ENCODE measurements at regions not wholly inside any gene's neighbourhood (a gene's known extent, or its start where the extent isn't known, plus 50 kb on each side); places are given as distances from the start of the nearest gene placed in this dataset.

DNA sequence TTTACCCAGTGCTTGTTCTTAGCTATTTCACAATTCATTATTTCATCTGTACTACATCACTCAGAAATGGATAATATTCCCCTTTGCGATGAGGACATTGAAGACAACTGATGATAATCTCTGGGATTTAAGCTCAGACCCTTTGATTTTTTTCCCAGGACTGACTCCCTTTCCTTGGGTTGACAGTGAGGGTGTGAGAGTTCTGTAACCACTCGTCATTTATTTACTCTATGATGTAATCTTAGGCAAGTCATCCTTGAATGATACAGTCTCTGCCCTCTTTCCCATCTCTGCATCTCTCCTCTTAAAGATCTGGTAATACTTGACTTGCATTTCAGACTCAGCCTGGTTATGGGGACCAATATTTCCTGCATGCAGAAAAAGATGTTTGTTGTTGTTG lies 1041.7 kb downstream of the AGBL1 start (continued):
- TF ChIP-seq BRCA1 (IDR thresholded peaks at IDR 0.05; ENCODE audit: low read depth, low read length), result no peak
- no peak for TF ChIP-seq SIX5 (IDR thresholded peaks at IDR 0.05; ENCODE audit: low read depth, low read length)
- no peak for TF ChIP-seq POLR2A (IDR thresholded peaks at IDR 0.05; ENCODE audit: control extremely low read depth in 1 of 2, low read depth in 2 of 2, low read length in 2 of 2)
- TF ChIP-seq, protein P1, sequence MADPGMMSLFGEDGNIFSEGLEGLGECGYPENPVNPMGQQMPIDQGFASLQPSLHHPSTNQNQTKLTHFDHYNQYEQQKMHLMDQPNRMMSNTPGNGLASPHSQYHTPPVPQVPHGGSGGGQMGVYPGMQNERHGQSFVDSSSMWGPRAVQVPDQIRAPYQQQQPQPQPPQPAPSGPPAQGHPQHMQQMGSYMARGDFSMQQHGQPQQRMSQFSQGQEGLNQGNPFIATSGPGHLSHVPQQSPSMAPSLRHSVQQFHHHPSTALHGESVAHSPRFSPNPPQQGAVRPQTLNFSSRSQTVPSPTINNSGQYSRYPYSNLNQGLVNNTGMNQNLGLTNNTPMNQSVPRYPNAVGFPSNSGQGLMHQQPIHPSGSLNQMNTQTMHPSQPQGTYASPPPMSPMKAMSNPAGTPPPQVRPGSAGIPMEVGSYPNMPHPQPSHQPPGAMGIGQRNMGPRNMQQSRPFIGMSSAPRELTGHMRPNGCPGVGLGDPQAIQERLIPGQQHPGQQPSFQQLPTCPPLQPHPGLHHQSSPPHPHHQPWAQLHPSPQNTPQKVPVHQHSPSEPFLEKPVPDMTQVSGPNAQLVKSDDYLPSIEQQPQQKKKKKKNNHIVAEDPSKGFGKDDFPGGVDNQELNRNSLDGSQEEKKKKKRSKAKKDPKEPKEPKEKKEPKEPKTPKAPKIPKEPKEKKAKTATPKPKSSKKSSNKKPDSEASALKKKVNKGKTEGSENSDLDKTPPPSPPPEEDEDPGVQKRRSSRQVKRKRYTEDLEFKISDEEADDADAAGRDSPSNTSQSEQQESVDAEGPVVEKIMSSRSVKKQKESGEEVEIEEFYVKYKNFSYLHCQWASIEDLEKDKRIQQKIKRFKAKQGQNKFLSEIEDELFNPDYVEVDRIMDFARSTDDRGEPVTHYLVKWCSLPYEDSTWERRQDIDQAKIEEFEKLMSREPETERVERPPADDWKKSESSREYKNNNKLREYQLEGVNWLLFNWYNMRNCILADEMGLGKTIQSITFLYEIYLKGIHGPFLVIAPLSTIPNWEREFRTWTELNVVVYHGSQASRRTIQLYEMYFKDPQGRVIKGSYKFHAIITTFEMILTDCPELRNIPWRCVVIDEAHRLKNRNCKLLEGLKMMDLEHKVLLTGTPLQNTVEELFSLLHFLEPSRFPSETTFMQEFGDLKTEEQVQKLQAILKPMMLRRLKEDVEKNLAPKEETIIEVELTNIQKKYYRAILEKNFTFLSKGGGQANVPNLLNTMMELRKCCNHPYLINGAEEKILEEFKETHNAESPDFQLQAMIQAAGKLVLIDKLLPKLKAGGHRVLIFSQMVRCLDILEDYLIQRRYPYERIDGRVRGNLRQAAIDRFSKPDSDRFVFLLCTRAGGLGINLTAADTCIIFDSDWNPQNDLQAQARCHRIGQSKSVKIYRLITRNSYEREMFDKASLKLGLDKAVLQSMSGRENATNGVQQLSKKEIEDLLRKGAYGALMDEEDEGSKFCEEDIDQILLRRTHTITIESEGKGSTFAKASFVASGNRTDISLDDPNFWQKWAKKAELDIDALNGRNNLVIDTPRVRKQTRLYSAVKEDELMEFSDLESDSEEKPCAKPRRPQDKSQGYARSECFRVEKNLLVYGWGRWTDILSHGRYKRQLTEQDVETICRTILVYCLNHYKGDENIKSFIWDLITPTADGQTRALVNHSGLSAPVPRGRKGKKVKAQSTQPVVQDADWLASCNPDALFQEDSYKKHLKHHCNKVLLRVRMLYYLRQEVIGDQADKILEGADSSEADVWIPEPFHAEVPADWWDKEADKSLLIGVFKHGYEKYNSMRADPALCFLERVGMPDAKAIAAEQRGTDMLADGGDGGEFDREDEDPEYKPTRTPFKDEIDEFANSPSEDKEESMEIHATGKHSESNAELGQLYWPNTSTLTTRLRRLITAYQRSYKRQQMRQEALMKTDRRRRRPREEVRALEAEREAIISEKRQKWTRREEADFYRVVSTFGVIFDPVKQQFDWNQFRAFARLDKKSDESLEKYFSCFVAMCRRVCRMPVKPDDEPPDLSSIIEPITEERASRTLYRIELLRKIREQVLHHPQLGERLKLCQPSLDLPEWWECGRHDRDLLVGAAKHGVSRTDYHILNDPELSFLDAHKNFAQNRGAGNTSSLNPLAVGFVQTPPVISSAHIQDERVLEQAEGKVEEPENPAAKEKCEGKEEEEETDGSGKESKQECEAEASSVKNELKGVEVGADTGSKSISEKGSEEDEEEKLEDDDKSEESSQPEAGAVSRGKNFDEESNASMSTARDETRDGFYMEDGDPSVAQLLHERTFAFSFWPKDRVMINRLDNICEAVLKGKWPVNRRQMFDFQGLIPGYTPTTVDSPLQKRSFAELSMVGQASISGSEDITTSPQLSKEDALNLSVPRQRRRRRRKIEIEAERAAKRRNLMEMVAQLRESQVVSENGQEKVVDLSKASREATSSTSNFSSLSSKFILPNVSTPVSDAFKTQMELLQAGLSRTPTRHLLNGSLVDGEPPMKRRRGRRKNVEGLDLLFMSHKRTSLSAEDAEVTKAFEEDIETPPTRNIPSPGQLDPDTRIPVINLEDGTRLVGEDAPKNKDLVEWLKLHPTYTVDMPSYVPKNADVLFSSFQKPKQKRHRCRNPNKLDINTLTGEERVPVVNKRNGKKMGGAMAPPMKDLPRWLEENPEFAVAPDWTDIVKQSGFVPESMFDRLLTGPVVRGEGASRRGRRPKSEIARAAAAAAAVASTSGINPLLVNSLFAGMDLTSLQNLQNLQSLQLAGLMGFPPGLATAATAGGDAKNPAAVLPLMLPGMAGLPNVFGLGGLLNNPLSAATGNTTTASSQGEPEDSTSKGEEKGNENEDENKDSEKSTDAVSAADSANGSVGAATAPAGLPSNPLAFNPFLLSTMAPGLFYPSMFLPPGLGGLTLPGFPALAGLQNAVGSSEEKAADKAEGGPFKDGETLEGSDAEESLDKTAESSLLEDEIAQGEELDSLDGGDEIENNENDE (IDR thresholded peaks at IDR 0.05; ENCODE audit: insufficient replicate concordance, low read length), result no peak
